Trophoblast cell (in vitro differentiated cells and primary cell): ENCODE measurements at regions not wholly inside any gene's neighbourhood (a gene's known extent, or its start where the extent isn't known, plus 50 kb on each side); places are given as distances from the start of the nearest gene placed in this dataset.
A peak's percentile ranks its signal among the peaks of the same experiment; 100 is the strongest.

ENCODE experiments used
- DNase-seq, 2 donors: peaks; one replicate each; pipeline ENCODE4 v3.0.0-alpha.2; 2016
- H2AFZ ChIP-seq: 2 replicates; pipeline ENCODE4 v1.6.1; 2013; ENCODE audit warnings: low read length, moderate library complexity, mild to moderate bottlenecking; ENCODE audit not compliant: insufficient read depth, poor library complexity
- H2AK5ac ChIP-seq: 2 replicates; pipeline ENCODE4 v1.6.1; 2013; ENCODE audit warnings: mild to moderate bottlenecking, low read length
- H2BK120ac ChIP-seq: 2 replicates; pipeline ENCODE4 v1.6.1; 2013; ENCODE audit warnings: low read length, mild to moderate bottlenecking, moderate library complexity; ENCODE audit not compliant: insufficient read depth, poor library complexity
- H2BK12ac ChIP-seq: 2 replicates; pipeline ENCODE4 v1.6.1; 2013; ENCODE audit warnings: mild to moderate bottlenecking, low read length, moderate library complexity
- H2BK5ac ChIP-seq: 2 replicates; pipeline ENCODE4 v1.6.1; 2013; ENCODE audit warnings: low read length, low read depth, moderate library complexity, mild to moderate bottlenecking; ENCODE audit not compliant: poor library complexity
- H3K14ac ChIP-seq: 2 replicates; pipeline ENCODE4 v1.6.1; 2013; ENCODE audit warnings: mild to moderate bottlenecking, low read length
- H3K18ac ChIP-seq: 2 replicates; pipeline ENCODE4 v1.6.1; 2013; ENCODE audit warnings: mild to moderate bottlenecking, low read length
- H3K23ac ChIP-seq: 2 replicates; pipeline ENCODE4 v1.6.1; 2013; ENCODE audit warnings: low read length
- H3K27ac ChIP-seq: 2 replicates; pipeline ENCODE4 v1.5.1; 2013; ENCODE audit warnings: low read depth, mild to moderate bottlenecking, inconsistent platforms, low read length, moderate library complexity
- H3K27me3 ChIP-seq: 2 replicates; pipeline ENCODE4 v1.6.1; 2013; ENCODE audit warnings: inconsistent platforms, mild to moderate bottlenecking, low read length, moderate library complexity; ENCODE audit not compliant: insufficient read depth
- H3K36me3 ChIP-seq, 2 experiments: 1 replicate in 1 of 2; 2 replicates in 1 of 2; pipeline ENCODE4 v1.6.1; 2013; ENCODE audit warnings: low read length in 2 of 2, mild to moderate bottlenecking in 2 of 2, moderate library complexity in 1 of 2; ENCODE audit not compliant: insufficient read depth in 2 of 2, control insufficient read depth in 1 of 2
- H3K4ac ChIP-seq: 2 replicates; pipeline ENCODE4 v1.6.1; 2013; ENCODE audit warnings: low read depth, mild to moderate bottlenecking, low read length, moderate library complexity
- H3K4me1 ChIP-seq, 2 experiments: 1 replicate in 1 of 2; 2 replicates in 1 of 2; pipeline ENCODE4 v1.6.1; 2013; ENCODE audit warnings: low read length in 2 of 2, mild to moderate bottlenecking in 2 of 2, moderate library complexity in 1 of 2; ENCODE audit not compliant: insufficient read depth in 2 of 2, control insufficient read depth in 1 of 2
- H3K4me2 ChIP-seq: 2 replicates; pipeline ENCODE4 v1.6.1; 2013; ENCODE audit warnings: inconsistent platforms, mild to moderate bottlenecking, low read length, moderate library complexity
- H3K4me3 ChIP-seq: 2 replicates; pipeline ENCODE4 v1.5.1; 2013; ENCODE audit warnings: mild to moderate bottlenecking, low read depth, low read length, inconsistent platforms
- H3K79me1 ChIP-seq: one replicate; pipeline ENCODE4 v1.6.1; 2013; ENCODE audit warnings: low read length
- H3K79me2 ChIP-seq: 2 replicates; pipeline ENCODE4 v1.6.1; 2013; ENCODE audit warnings: low read length, mild to moderate bottlenecking; ENCODE audit not compliant: control insufficient read depth, insufficient read depth, poor library complexity
- H3K9ac ChIP-seq: 2 replicates; pipeline ENCODE4 v1.6.1; 2013; ENCODE audit warnings: mild to moderate bottlenecking, low read length
- H3K9me3 ChIP-seq: 2 replicates; pipeline ENCODE4 v1.6.1; 2013; ENCODE audit warnings: low read depth, mild to moderate bottlenecking, control low read depth, inconsistent platforms, low read length; ENCODE audit not compliant: insufficient read depth
- H4K12ac ChIP-seq: 2 replicates; pipeline ENCODE4 v1.6.1; 2013; ENCODE audit warnings: low read depth, mild to moderate bottlenecking, low read length, moderate library complexity
- H4K8ac ChIP-seq: 2 replicates; pipeline ENCODE4 v1.6.1; 2013; ENCODE audit warnings: low read depth, mild to moderate bottlenecking, low read length, moderate library complexity
- H4K91ac ChIP-seq: one replicate; pipeline ENCODE4 v1.6.1; 2013; ENCODE audit warnings: low read depth, mild to moderate bottlenecking, low read length, moderate library complexity
- WGBS: extraction: QIAGEN DNeasy Blood & Tissue Kit; methylation state at CpG from one replicate; pipeline ENCODE4 v1.1.7; 2013; ENCODE audit warnings: missing lambda C conversion rate; ENCODE audit not compliant: insufficient read length, insufficient coverage; ENCODE audit errors: extremely low coverage; 5-methylcytosine and 5-hydroxymethylcytosine counted together

DNA sequence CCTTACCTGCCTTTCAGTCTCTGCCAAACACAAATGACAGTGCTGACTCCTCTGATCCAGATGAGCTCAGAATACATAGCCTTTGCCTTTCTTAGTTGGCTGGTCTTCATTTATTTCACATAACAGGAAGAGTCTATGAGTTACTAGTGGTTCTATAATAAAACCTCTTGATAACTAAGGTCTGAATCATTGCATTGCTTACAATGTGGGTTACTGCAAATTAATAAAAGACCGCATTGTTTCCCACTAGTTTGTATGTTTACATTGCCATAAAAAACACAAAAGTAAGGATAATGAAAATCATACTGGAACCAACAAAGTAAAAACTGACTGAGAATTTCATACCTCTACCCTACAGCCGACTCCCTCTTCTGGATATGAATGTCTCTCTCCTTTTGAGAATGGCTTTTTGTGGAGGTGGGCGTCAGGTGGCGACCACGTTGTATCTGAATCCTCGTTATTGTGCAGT lies 62.0 kb upstream of the AKR1E2 start:
- no peak overlapping the region for H2BK120ac ChIP-seq

DNA sequence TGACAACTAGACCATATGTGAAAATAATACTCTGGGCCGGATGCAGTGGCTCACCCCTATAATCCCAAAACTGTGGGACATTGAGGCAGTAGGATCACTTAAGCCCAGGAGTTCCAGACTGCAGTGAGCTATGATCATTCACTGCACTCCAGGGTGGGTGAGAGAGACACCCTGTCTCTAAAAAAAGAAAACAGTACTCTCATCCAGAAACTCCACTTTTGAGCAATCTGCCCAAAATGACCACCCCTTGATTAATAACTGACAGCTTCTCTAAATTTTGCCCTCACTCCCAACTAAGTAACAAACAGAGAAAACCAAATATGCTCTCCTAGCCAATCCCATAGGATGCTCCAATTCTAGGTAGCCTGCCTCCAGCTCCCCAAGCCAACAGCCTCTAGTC lies 62.5 kb upstream of the AKR1E2 start:
- H3K4me3 ChIP-seq: no peak overlapping the region
- DNase-seq: no peak
- no peak overlapping the region for H3K18ac ChIP-seq
- H3K4ac ChIP-seq: no peak overlapping the region
- no peaks in the 10 kb centered on the region for H3K36me3 ChIP-seq
- no peak overlapping the region for H4K8ac ChIP-seq
- H3K79me2 ChIP-seq: no peaks in the 10 kb centered on the region
- peak overlapping the region; percentile 77 for H2BK12ac ChIP-seq
- no peak overlapping the region for H2AK5ac ChIP-seq
- H3K27me3 ChIP-seq: no peaks in the 10 kb centered on the region
- no peak overlapping the region for H2BK5ac ChIP-seq
- H4K12ac ChIP-seq: no peak overlapping the region
- H2AFZ ChIP-seq: no peak overlapping the region
- no peak overlapping the region for H3K4me2 ChIP-seq
- H3K23ac ChIP-seq: no peak overlapping the region
- no peak overlapping the region for H3K9ac ChIP-seq
- no peaks in the 10 kb centered on the region for H3K9me3 ChIP-seq
- no peak overlapping the region for H2BK120ac ChIP-seq
- H3K4me1 ChIP-seq: no peaks in the 10 kb centered on the region
- peak overlapping the region; percentile 69 for H4K91ac ChIP-seq
- peak overlapping the region; percentile 17 for H3K14ac ChIP-seq
- H3K79me1 ChIP-seq: peaks cover 5% of the 10 kb centered on the region
- H3K27ac ChIP-seq: no peak overlapping the region
- WGBS: no CpG with 5 or more reads among the region's 1 CpG

More for the DNA sequence above, 62.0 kb upstream of the AKR1E2 start:
- Histone ChIP-seq H4K8ac (no peak overlapping the region), H3K27me3 (no peaks in the 10 kb centered on the region), H3K9ac (no peak overlapping the region), H3K9me3 (no peaks in the 10 kb centered on the region), H4K12ac (no peak overlapping the region), H3K14ac (peak overlapping the region; percentile 17), H2BK12ac (peak overlapping the region; percentile 63), H3K4me3 (no peak overlapping the region), H3K4me2 (no peak overlapping the region), H4K91ac (peak overlapping the region; percentile 78), H2AK5ac (no peak overlapping the region), H3K79me2 (no peaks in the 10 kb centered on the region), H2AFZ (no peak overlapping the region), H3K4me1 (no peaks in the 10 kb centered on the region), H3K18ac (no peak overlapping the region), H3K27ac (no peak overlapping the region), H3K36me3 (no peaks in the 10 kb centered on the region), H2BK5ac (no peak overlapping the region), H3K4ac (no peak overlapping the region), H3K23ac (no peak overlapping the region), H3K79me1 (peaks cover 6% of the 10 kb centered on the region)
- no CpG with 5 or more reads among the region's 6 CpGs for WGBS
- DNase-seq: no peak

DNA sequence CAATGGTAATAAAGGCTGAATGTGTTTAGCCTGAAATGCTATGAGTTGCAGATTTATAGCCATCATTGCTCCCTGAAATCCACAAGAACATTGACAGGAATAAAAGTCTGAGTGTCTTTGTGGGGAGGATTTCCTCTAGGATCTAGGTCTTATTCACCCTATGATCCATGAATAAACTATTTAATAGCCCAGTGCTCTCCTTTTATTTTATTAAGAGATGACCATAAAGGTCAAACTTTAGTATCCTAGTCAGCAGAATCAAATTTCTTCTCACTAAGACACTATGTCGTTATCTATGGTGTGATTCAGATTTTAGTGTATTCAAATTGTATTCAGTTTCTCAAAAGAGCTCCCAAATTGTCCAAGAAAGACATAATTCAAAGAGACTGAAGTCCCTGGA lies 67.8 kb upstream of the AKR1E2 start:
- Histone ChIP-seq H2BK5ac (no peak overlapping the region), H3K14ac (no peak overlapping the region), H3K18ac (no peak overlapping the region), H3K4me2 (no peak overlapping the region), H3K9ac (no peak overlapping the region), H4K91ac (no peak overlapping the region), H3K4me1 (no peaks in the 10 kb centered on the region), H2BK120ac (no peak overlapping the region), H2AFZ (no peak overlapping the region), H3K27me3 (no peaks in the 10 kb centered on the region), H3K27ac (no peak overlapping the region), H2AK5ac (no peak overlapping the region), H4K8ac (no peak overlapping the region), H3K4ac (no peak overlapping the region), H3K36me3 (no peaks in the 10 kb centered on the region), H3K23ac (no peak overlapping the region), H3K4me3 (no peak overlapping the region), H2BK12ac (no peak overlapping the region), H3K79me2 (no peaks in the 10 kb centered on the region), H4K12ac (no peak overlapping the region), H3K9me3 (no peaks in the 10 kb centered on the region), H3K79me1 (no peaks in the 10 kb centered on the region)
- no peak for DNase-seq
- WGBS: no CpG with 5 or more reads among the region's 1 CpG

DNA sequence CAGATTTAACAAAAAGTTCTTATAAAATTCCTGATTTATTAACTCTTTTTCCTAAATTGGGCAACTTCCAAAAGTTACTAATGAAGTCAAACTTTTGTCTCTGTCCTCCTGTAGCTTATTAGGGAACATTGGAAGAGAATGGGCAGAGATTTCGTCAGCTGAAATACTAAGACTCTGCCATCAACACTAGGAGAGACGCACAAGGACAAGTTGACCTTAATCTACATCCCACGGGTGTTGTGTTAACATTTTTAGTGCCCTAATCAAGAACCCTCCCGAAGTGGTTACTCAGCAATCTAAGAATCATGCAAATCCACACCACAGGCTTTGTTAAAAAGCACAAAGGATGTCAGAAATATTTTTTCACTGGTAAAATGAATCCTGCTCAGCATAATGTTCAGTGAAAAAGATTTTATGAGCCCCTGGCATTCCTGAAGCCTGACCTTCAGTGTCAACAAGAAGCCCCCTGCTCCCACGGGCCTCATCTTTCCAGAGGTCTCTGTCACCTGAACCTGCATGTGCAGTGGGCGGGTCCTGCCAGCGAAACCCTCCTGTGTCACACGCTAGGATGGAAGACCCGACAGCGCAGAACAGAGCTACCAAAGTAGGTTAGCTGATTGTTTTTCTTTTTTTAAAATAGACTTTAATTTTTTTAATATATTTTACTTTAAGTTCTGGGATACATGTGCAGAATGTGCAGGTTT lies 70.6 kb upstream of the AKR1E2 start:
- Histone ChIP-seq H2BK5ac (no peak overlapping the region), H3K4me3 (no peak overlapping the region), H3K27me3 (no peaks in the 10 kb centered on the region), H2BK12ac (peak overlapping the region; percentile 36), H3K9ac (no peak overlapping the region), H3K4me1 (no peaks in the 10 kb centered on the region), H3K79me2 (no peaks in the 10 kb centered on the region), H3K4me2 (no peak overlapping the region), H2AK5ac (no peak overlapping the region), H3K4ac (no peak overlapping the region), H4K8ac (no peak overlapping the region), H3K36me3 (no peaks in the 10 kb centered on the region), H3K18ac (no peak overlapping the region), H4K12ac (no peak overlapping the region), H2BK120ac (no peak overlapping the region), H3K14ac (no peak overlapping the region), H3K9me3 (no peaks in the 10 kb centered on the region), H3K23ac (no peak overlapping the region), H3K79me1 (no peaks in the 10 kb centered on the region), H4K91ac (no peak overlapping the region), H3K27ac (no peak overlapping the region), H2AFZ (no peak overlapping the region)
- WGBS: no CpG with 5 or more reads among the region's 10 CpGs
- no peak for DNase-seq
